HT-29 (cell line): ENCODE measurements at regions not wholly inside any gene's neighbourhood (a gene's known extent, or its start where the extent isn't known, plus 50 kb on each side); places are given as distances from the start of the nearest gene placed in this dataset. TPM values are rescaled to one million over a fixed set of nuclear protein-coding genes. Genes with fewer than 3 reads are reported as not detected.
"Not testable (repeated sequence)": the region's sequence is repeated elsewhere in the genome, so short reads cannot be mapped to it uniquely, and the experiment has no call there.

Experiments used
- DNase-seq: peaks from one replicate; pipeline ENCODE4 v3.0.0-alpha.2; 2015; ENCODE audit warnings: low spot score
- small RNA-seq: library from RNA; depleted of rRNA; stranded (forward); fragments of <200 nt; gene quantifications from one replicate; pipeline ENCODE3, GENCODE V24; 2014

GRCh38 chr2:242103093-242103492 is 233.6 kb downstream of the RTP5 start:
- not testable (repeated sequence) for DNase-seq

GRCh38 chr2:242104202-242104956 is 234.8 kb downstream of the RTP5 start:
- not testable (repeated sequence) for DNase-seq

- not testable (repeated sequence) for DNase-seq
Observed at GRCh38 chr2:242107065-242107464, 237.5 kb downstream of the RTP5 start.

GRCh38 chr2:242108797-242109500 is 239.4 kb downstream of the RTP5 start:
- not testable (repeated sequence) for DNase-seq

- not testable (repeated sequence) for DNase-seq
Observed at GRCh38 chr2:242109819-242110218, 240.3 kb downstream of the RTP5 start.

GRCh38 chr2:242111954-242112353 is 242.4 kb downstream of the RTP5 start:
- not testable (repeated sequence) for DNase-seq

GRCh38 chr2:242113492-242113891 is 244.0 kb downstream of the RTP5 start:
- not testable (repeated sequence) for DNase-seq

- DNase-seq = not testable (repeated sequence)
Observed at GRCh38 chr2:242116676-242117075, 247.1 kb downstream of the RTP5 start.

- not testable (repeated sequence) for DNase-seq
Observed at GRCh38 chr2:242117305-242117704, 247.8 kb downstream of the RTP5 start.

GRCh38 chr2:242119682-242120081 is 250.2 kb downstream of the RTP5 start:
- DNase-seq = not testable (repeated sequence)

- not testable (repeated sequence) for DNase-seq
Observed at GRCh38 chr2:242130682-242131081, 261.2 kb downstream of the RTP5 start.

- DNase-seq = not testable (repeated sequence)
Observed at GRCh38 chr2:242159921-242160320, 290.4 kb downstream of the RTP5 start.

GRCh38 chr2:242165115-242165514 is 295.6 kb downstream of the RTP5 start:
- DNase-seq = not testable (repeated sequence)

GRCh38 chr2:242171290-242171689 is 301.8 kb downstream of the RTP5 start:
- not testable (repeated sequence) for DNase-seq

Small RNA genes lying in the stretch of these regions (small RNA-seq; reads per million reads assigned to genes)
- gene CICP10 (not detected), gene SEPT14P2 (not detected)
